Suprapubic skin (tissue), 4 donors: ENCODE measurements at regions not wholly inside any gene's neighbourhood (a gene's known extent, or its start where the extent isn't known, plus 50 kb on each side); places are given as distances from the start of the nearest gene placed in this dataset.

Experiments
- EP300 ChIP-seq: sonication (generic); formaldehyde crosslinking; IDR thresholded peaks from one replicate; pipeline ENCODE4 v1.6.1; 2017; ENCODE audit warnings: antibody characterized with exemption
- POLR2A ChIP-seq, 2 donors: fragments of 450-650 bp; IDR thresholded peaks; one replicate each; pipeline ENCODE4 v1.6.1; 2017; ENCODE audit warnings: antibody characterized with exemption in 2 of 2, mild to moderate bottlenecking in 2 of 2, moderate library complexity in 2 of 2
- POLR2AphosphoS5 ChIP-seq, 3 donors: sonication (generic); formaldehyde crosslinking; IDR thresholded peaks; one replicate each; pipeline ENCODE4 v1.6.1; 2017; ENCODE audit warnings: antibody characterized with exemption in 3 of 3
- TF ChIP-seq, protein P1 (sequence below), 2 donors: fragments of 200-600 bp in 1 of 2; fragments of 450-650 bp in 1 of 2; sonication (generic) in 1 of 2; IDR thresholded peaks; one replicate each; pipeline ENCODE4 v1.5.1; 2016 to 2019; ENCODE audit warnings: antibody characterized with exemption in 2 of 2, mild to moderate bottlenecking in 1 of 2, moderate library complexity in 1 of 2

GRCh38 chr4:23717528-23718248, 172.2 kb downstream of the PPARGC1A start:
- TF ChIP-seq, protein P1, sequence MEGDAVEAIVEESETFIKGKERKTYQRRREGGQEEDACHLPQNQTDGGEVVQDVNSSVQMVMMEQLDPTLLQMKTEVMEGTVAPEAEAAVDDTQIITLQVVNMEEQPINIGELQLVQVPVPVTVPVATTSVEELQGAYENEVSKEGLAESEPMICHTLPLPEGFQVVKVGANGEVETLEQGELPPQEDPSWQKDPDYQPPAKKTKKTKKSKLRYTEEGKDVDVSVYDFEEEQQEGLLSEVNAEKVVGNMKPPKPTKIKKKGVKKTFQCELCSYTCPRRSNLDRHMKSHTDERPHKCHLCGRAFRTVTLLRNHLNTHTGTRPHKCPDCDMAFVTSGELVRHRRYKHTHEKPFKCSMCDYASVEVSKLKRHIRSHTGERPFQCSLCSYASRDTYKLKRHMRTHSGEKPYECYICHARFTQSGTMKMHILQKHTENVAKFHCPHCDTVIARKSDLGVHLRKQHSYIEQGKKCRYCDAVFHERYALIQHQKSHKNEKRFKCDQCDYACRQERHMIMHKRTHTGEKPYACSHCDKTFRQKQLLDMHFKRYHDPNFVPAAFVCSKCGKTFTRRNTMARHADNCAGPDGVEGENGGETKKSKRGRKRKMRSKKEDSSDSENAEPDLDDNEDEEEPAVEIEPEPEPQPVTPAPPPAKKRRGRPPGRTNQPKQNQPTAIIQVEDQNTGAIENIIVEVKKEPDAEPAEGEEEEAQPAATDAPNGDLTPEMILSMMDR (IDR thresholded peaks at IDR 0.05) = peak in 1 of 2 donors; percentile 23
- TF ChIP-seq EP300 = no peak
- no peak for TF ChIP-seq POLR2AphosphoS5 (IDR thresholded peaks at IDR 0.05)
- TF ChIP-seq POLR2A (IDR thresholded peaks at IDR 0.05) = no peak
